HepG2 (cell line): ENCODE measurements at regions not wholly inside any gene's neighbourhood (a gene's known extent, or its start where the extent isn't known, plus 50 kb on each side); places are given as distances from the start of the nearest gene placed in this dataset.

ENCODE experiments used
- ATF5 ChIP-seq: sonication (generic); formaldehyde crosslinking; IDR thresholded peaks from 2 replicates; pipeline ENCODE4 v1.4.0; 2020; ENCODE audit warnings: mild to moderate bottlenecking, low read depth, missing genetic modification reagents
- ETS1 ChIP-seq: sonication (generic); formaldehyde crosslinking; IDR thresholded peaks from 2 replicates; pipeline ENCODE4 v1.4.0; 2020; ENCODE audit warnings: missing genetic modification reagents
- HNF1B ChIP-seq: sonication (generic); formaldehyde crosslinking; IDR thresholded peaks from 2 replicates; pipeline ENCODE4 v1.5.1; 2020; ENCODE audit warnings: mild to moderate bottlenecking, moderate library complexity, missing genetic modification reagents
- POGZ ChIP-seq: sonication (generic); formaldehyde crosslinking; IDR thresholded peaks from 2 replicates; pipeline ENCODE4 v1.4.0; 2020; ENCODE audit warnings: mild to moderate bottlenecking, missing genetic modification reagents
- PRPF4 ChIP-seq: fragments of 200-400 bp; formaldehyde crosslinking; IDR thresholded peaks from 2 replicates; pipeline ENCODE4 v1.6.1; 2016; ENCODE audit warnings: low read length, low read depth; ENCODE audit not compliant: poor library complexity, severe bottlenecking
- RERE ChIP-seq: IDR thresholded peaks from 2 replicates; pipeline ENCODE4 v1.6.1; 2016; ENCODE audit warnings: low read depth, missing genetic modification reagents, missing compliant biosample characterization
- SP2 ChIP-seq: sonication (generic); formaldehyde crosslinking; IDR thresholded peaks from 2 replicates; pipeline ENCODE4 v1.5.1; 2020; ENCODE audit warnings: mild to moderate bottlenecking, missing genetic modification reagents
- THAP7 ChIP-seq: sonication (generic); formaldehyde crosslinking; IDR thresholded peaks from 2 replicates; pipeline ENCODE4 v1.8.1; 2023; ENCODE audit warnings: mild to moderate bottlenecking, missing genetic modification reagents
- ZNF280D ChIP-seq: sonication (generic); formaldehyde crosslinking; IDR thresholded peaks from 2 replicates; pipeline ENCODE4 v1.5.1; 2020; ENCODE audit warnings: mild to moderate bottlenecking, missing genetic modification reagents
- ZNF746 ChIP-seq: sonication (generic); formaldehyde crosslinking; IDR thresholded peaks from 2 replicates; pipeline ENCODE4 v1.8.0; 2022; ENCODE audit warnings: mild to moderate bottlenecking, missing genetic modification reagents
- ZNF800 ChIP-seq: sonication (generic); formaldehyde crosslinking; IDR thresholded peaks from 2 replicates; pipeline ENCODE4 v1.4.0; 2020; ENCODE audit warnings: missing genetic modification reagents

- TF ChIP-seq SP2 (CRISPR knock-in tag), result no peak
- no peak for TF ChIP-seq HNF1B (CRISPR knock-in tag)
- TF ChIP-seq ATF5 (CRISPR knock-in tag), result no peak
- TF ChIP-seq THAP7, result no peak
- no peak for TF ChIP-seq ZNF280D
- no peak for TF ChIP-seq ETS1 (CRISPR knock-in tag)
- TF ChIP-seq ZNF800, result no peak
- no peak for TF ChIP-seq POGZ
- TF ChIP-seq ZNF746 (CRISPR knock-in tag), result no peak
- no peak for TF ChIP-seq RERE
- TF ChIP-seq PRPF4, result no peak
Observed at GRCh38 chr12:25868193-25868592, 90.3 kb upstream of the RASSF8 start (continued).
